ENCODE measurements at regions not wholly inside any gene's neighbourhood (a gene's known extent, or its start where the extent isn't known, plus 50 kb on each side); places are given as distances from the start of the nearest gene placed in this dataset.

- TF ChIP-seq CTCF (conservative IDR thresholded peaks at IDR 0.05; ENCODE audit: low read length): no peak
- TF ChIP-seq EZH2phosphoT487 (IDR thresholded peaks at IDR 0.05; ENCODE audit: borderline replicate concordance, low read depth, low read length): no peak
Measured at GRCh38 chr7:32147546-32148268, 77.5 kb upstream of the PDE1C start.
